Panc1 (cell line): ENCODE measurements at regions not wholly inside any gene's neighbourhood (a gene's known extent, or its start where the extent isn't known, plus 50 kb on each side); places are given as distances from the start of the nearest gene placed in this dataset.

ENCODE experiments used
- ATAC-seq: fragments of 200-7000 bp; cut with Tn5 transposase; 2 replicates; pipeline ENCODE4 v1.9.1; 2020; ENCODE audit warnings: mild to moderate bottlenecking, moderate library complexity
- BruUV-seq: library from RNA; stranded (reverse); fragments of 400-500 nt; replicated peaks from 2 replicates; lab custom pipeline; 2021; lab: Mats Ljungman, UMichigan
- CTCF ChIA-PET: fragments of 300-600 bp; sonication (Branson Sonifier 250); formaldehyde crosslinking; loops from one replicate; lab custom pipeline; 2022; ENCODE audit warnings: antibody characterized with exemption; lab: Charles Lee
- POLR2A ChIA-PET: fragments of 300-600 bp; sonication (Branson Sonifier 250); formaldehyde crosslinking; loops from one replicate; lab custom pipeline; 2022; ENCODE audit warnings: antibody characterized with exemption; lab: Charles Lee
- DNase-seq: peaks from one replicate; pipeline ENCODE4 v3.0.0-alpha.2; 2010; ENCODE audit warnings: low read depth, low spot score
- H3K27ac ChIP-seq: 2 replicates; pipeline ENCODE4 v1.5.1; 2011; ENCODE audit warnings: mild to moderate bottlenecking, low read length, inconsistent platforms
- H3K27me3 ChIP-seq: fragments of 200-500 bp; sonication (Bioruptor generic); 2 replicates; pipeline ENCODE4 v1.6.0; 2014; ENCODE audit warnings: low read length, inconsistent platforms; ENCODE audit not compliant: control insufficient read depth, insufficient read depth
- H3K36me3 ChIP-seq: fragments of 200-500 bp; sonication (Bioruptor generic); 2 replicates; pipeline ENCODE4 v1.5.1; 2014; ENCODE audit warnings: inconsistent platforms, mild to moderate bottlenecking, low read length, moderate library complexity; ENCODE audit not compliant: control insufficient read depth, insufficient read depth
- H3K4me1 ChIP-seq: 2 replicates; pipeline ENCODE4 v1.5.1; 2011; ENCODE audit warnings: inconsistent platforms, mild to moderate bottlenecking, low read length, moderate library complexity; ENCODE audit not compliant: control insufficient read depth, insufficient read depth
- H3K4me3 ChIP-seq, 2 experiments: 2 replicates each; pipeline ENCODE4 v1.5.1; 2011 to 2012; ENCODE audit warnings: low read depth in 2 of 2, low read length in 2 of 2, mild to moderate bottlenecking in 2 of 2, inconsistent platforms in 1 of 2, moderate library complexity in 1 of 2
- H3K9me3 ChIP-seq: fragments of 200-500 bp; sonication (Bioruptor generic); 2 replicates; pipeline ENCODE4 v1.5.1; 2014; ENCODE audit warnings: low read depth, mild to moderate bottlenecking, inconsistent platforms, low read length, moderate library complexity; ENCODE audit not compliant: control insufficient read depth, insufficient read depth
- CTCF ChIP-seq: fragments of 450-650 bp; IDR thresholded peaks from 2 replicates; pipeline ENCODE4 v1.5.1; 2017; ENCODE audit warnings: mild to moderate bottlenecking
- POLR2AphosphoS5 ChIP-seq: IDR thresholded peaks from 2 replicates; pipeline ENCODE4 v1.6.1; 2012; ENCODE audit warnings: mild to moderate bottlenecking, low read depth, low read length, moderate library complexity
- REST ChIP-seq, 2 experiments: IDR thresholded peaks; 2 replicates each; pipeline ENCODE4 v1.6.1; 2011 to 2012; ENCODE audit warnings: low read depth in 2 of 2, control low read depth in 1 of 2, low read length in 1 of 2, mild to moderate bottlenecking in 1 of 2, moderate library complexity in 1 of 2; ENCODE audit not compliant: insufficient read depth in 1 of 2
- SIN3A ChIP-seq: IDR thresholded peaks from 2 replicates; pipeline ENCODE4 v1.6.1; 2012; ENCODE audit warnings: low read depth, mild to moderate bottlenecking, low read length, moderate library complexity, borderline replicate concordance; ENCODE audit not compliant: insufficient read depth
- TCF7L2 ChIP-seq: IDR thresholded peaks from 2 replicates; pipeline ENCODE4 v1.6.1; 2011; ENCODE audit warnings: mild to moderate bottlenecking, low read depth, low read length, inconsistent platforms
- in situ Hi-C: cut with HindIII; loops from 2 replicates; pipeline ENCODE4 v1.10.0; 2016; ENCODE audit warnings: low sequenced_read_pairs, low pct_unique_long_range_greater_than_20kb
- intact Hi-C: fragments of 100-400 bp; cut with micrococcal nuclease; formaldehyde crosslinking; loops from one replicate; pipeline ENCODE4 v1.10.0; 2022; ENCODE audit not compliant: unreplicated experiment

GRCh38 chr17:13078591-13079385, 61.0 kb upstream of the ELAC2 start:
- Histone ChIP-seq H3K36me3 (no peaks in the 10 kb centered on the region), H3K27ac (no peak overlapping the region), H3K4me1 (no peaks in the 10 kb centered on the region), H3K4me3 (no peak overlapping the region), H3K9me3 (no peaks in the 10 kb centered on the region), H3K27me3 (no peaks in the 10 kb centered on the region)
- no peak for TF ChIP-seq SIN3A
- TF ChIP-seq POLR2AphosphoS5: no peak
- TF ChIP-seq CTCF: no peak
- no peak for TF ChIP-seq TCF7L2
- TF ChIP-seq REST (IDR thresholded peaks at IDR 0.05; ENCODE audit: insufficient read depth in 1 of 2, low read depth in 2 of 2, low read length in 1 of 2): no peak
- ChIA-PET CTCF (no interaction called here), POLR2A (no interaction called here)
- ATAC-seq (no peak), DNase-seq (no peak)
- in situ Hi-C loops (no loop called here), intact Hi-C loops (no loop called here)
- BruUV-seq: no TSS peak

GRCh38 chr17:13076905-13077304, 59.1 kb upstream of the ELAC2 start:
- Histone ChIP-seq H3K27me3 (no peaks in the 10 kb centered on the region), H3K27ac (no peak overlapping the region), H3K36me3 (no peaks in the 10 kb centered on the region), H3K4me3 (no peak overlapping the region), H3K9me3 (no peaks in the 10 kb centered on the region), H3K4me1 (no peaks in the 10 kb centered on the region)
- ChIA-PET CTCF (no interaction called here), POLR2A (interaction anchor here (0.6 kb wide), 1 partner anchor 99 kb away, joined by 9 read pairs; no protein-coding TSS in a partner anchor)
- intact Hi-C loops: no loop called here
- no peak for TF ChIP-seq POLR2AphosphoS5
- TF ChIP-seq REST (IDR thresholded peaks at IDR 0.05; ENCODE audit: insufficient read depth in 1 of 2, low read depth in 2 of 2, low read length in 1 of 2): no peak
- no peak for TF ChIP-seq CTCF
- TF ChIP-seq TCF7L2: no peak
- TF ChIP-seq SIN3A: no peak
- in situ Hi-C loops: no loop called here
- no TSS peak for BruUV-seq
- DNase-seq (no peak), ATAC-seq (no peak)
